ENCODE measurements at regions not wholly inside any gene's neighbourhood (a gene's known extent, or its start where the extent isn't known, plus 50 kb on each side); places are given as distances from the start of the nearest gene placed in this dataset.
"Not testable (repeated sequence)": the region's sequence is repeated elsewhere in the genome, so short reads cannot be mapped to it uniquely, and the experiment has no call there.

DNA sequence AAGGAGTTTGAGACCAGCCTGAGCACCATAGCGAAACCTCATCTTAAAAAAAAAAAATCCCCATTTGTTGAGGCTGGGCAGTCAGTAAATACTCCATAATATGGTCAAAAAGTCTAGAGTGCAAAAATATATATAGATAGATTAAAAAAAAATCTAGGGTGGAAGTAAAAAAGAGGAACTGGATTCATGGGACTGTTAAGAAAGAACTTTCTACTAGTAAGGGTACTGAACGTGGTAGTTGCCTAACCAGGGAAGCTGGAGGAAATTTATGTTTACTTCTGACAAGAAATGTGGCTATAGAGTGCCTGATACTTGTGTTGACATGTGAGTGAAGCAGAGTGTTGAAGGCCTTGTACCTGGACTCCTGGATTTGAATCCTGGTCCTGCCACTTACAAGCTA lies 265.9 kb upstream of the FAM78B start:
- Histone ChIP-seq H3K36me3 (no peaks in the 10 kb centered on the region), H3K27me3 (replicated peaks in 1 of 7) (peaks cover 0 to 18% (median 0%) of the 10 kb centered on the region in 7 donors), H3K4me1 (no peaks in the 10 kb centered on the region), H3K27ac (no peak overlapping the region), H3K9me3 (peaks cover 0 to 2% (median 0%) of the 10 kb centered on the region in 8 donors), H3K4me3 (no peak overlapping the region)
- intact Hi-C loops (cut with DNase I; ENCODE audit: low total_unique reads), result no loop called here
- TF ChIP-seq POLR2A (IDR thresholded peaks at IDR 0.05), result no peak
- no peak for TF ChIP-seq CTCF (IDR thresholded peaks at IDR 0.05 in 8 of 11, conservative IDR thresholded peaks at IDR 0.05 in 3 of 11)
- no peak for TF ChIP-seq POLR2AphosphoS5 (IDR thresholded peaks at IDR 0.05)
- DNase-seq, result no peak
- WGBS, 5 donors, result 47 to 63% (median 50%) methylated on average over 2 of the region's 2 CpGs

- peaks cover 0 to 17% (median 0%) of the 10 kb centered on the region in 7 donors for H3K27me3 ChIP-seq (replicated peaks in 1 of 7)
- intact Hi-C loops (cut with DNase I; ENCODE audit: low total_unique reads); H3K4me1 ChIP-seq; H3K36me3 ChIP-seq; H3K4me3 ChIP-seq; H3K27ac ChIP-seq; H3K9me3 ChIP-seq; DNase-seq: not testable (repeated sequence)
- 32 to 44% (median 37%) methylated on average over 7 of the region's 7 CpGs for WGBS, 5 donors
- TF ChIP-seq CTCF (IDR thresholded peaks at IDR 0.05 in 8 of 11, conservative IDR thresholded peaks at IDR 0.05 in 3 of 11), result peak in 1 of 11 experiments; percentile 18
Measured at GRCh38 chr1:166433404-166434304, 266.9 kb upstream of the FAM78B start.

- no peak for DNase-seq
- Histone ChIP-seq H3K9me3 (peaks cover 0 to 4% (median 0%) of the 10 kb centered on the region in 8 donors), H3K4me1 (no peaks in the 10 kb centered on the region), H3K27ac (no peak overlapping the region), H3K4me3 (no peak overlapping the region), H3K36me3 (no peaks in the 10 kb centered on the region), H3K27me3 (replicated peaks in 1 of 7) (no peaks in the 10 kb centered on the region)
- 71 to 95% (median 77%) methylated on average over 2 of the region's 2 CpGs for WGBS, 5 donors
- intact Hi-C loops (cut with DNase I; ENCODE audit: low total_unique reads), result no loop called here
- TF ChIP-seq CTCF (IDR thresholded peaks at IDR 0.05 in 8 of 11, conservative IDR thresholded peaks at IDR 0.05 in 3 of 11), result no peak
- TF ChIP-seq POLR2AphosphoS5 (IDR thresholded peaks at IDR 0.05), result no peak
- TF ChIP-seq POLR2A (IDR thresholded peaks at IDR 0.05), result no peak
Measured at GRCh38 chr1:166457700-166458099, 290.9 kb upstream of the FAM78B start.

GRCh38 chr1:166464333-166464732 lies 297.5 kb upstream of the FAM78B start:
- no peak for TF ChIP-seq CTCF (IDR thresholded peaks at IDR 0.05 in 8 of 11, conservative IDR thresholded peaks at IDR 0.05 in 3 of 11)
- TF ChIP-seq POLR2A (IDR thresholded peaks at IDR 0.05), result no peak
- no peak for TF ChIP-seq POLR2AphosphoS5 (IDR thresholded peaks at IDR 0.05)
- WGBS, 5 donors, result 96 to 100% (median 98%) methylated on average over 1 of the region's 1 CpG
- intact Hi-C loops (cut with DNase I; ENCODE audit: low total_unique reads), result no loop called here
- DNase-seq, result no peak
- Histone ChIP-seq H3K36me3 (no peaks in the 10 kb centered on the region), H3K27me3 (replicated peaks in 1 of 7) (no peaks in the 10 kb centered on the region), H3K4me3 (no peak overlapping the region), H3K4me1 (no peaks in the 10 kb centered on the region), H3K9me3 (peaks cover 0 to 19% (median 15%) of the 10 kb centered on the region in 8 donors), H3K27ac (no peak overlapping the region)
